ENCODE measurements at regions not wholly inside any gene's neighbourhood (a gene's known extent, or its start where the extent isn't known, plus 50 kb on each side); places are given as distances from the start of the nearest gene placed in this dataset.

DNA sequence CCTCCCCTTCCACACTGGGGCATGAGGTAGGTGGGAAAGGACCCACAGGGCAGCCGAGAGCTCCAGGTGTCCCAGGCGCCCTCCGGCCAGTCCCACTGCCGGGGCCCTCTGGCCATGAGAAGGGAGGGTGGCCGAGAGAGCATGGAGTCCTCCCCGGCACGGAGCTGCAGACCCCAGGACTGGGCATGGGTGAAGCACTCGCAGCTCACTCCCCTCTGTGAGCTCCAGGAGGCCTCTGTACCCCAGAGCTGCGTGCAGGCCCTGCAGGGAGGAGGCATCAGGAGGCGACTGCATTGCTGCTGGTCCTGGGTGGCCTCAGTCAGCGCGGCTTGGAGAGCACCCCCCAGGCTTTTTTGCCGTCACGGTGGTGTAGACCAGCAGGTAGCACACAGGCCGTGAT, 80.1 kb upstream of the TTC34 start:
- no peak for TF ChIP-seq EZH2phosphoT487 (IDR thresholded peaks at IDR 0.05; ENCODE audit: borderline replicate concordance, low read depth, low read length)
- TF ChIP-seq, protein P1, sequence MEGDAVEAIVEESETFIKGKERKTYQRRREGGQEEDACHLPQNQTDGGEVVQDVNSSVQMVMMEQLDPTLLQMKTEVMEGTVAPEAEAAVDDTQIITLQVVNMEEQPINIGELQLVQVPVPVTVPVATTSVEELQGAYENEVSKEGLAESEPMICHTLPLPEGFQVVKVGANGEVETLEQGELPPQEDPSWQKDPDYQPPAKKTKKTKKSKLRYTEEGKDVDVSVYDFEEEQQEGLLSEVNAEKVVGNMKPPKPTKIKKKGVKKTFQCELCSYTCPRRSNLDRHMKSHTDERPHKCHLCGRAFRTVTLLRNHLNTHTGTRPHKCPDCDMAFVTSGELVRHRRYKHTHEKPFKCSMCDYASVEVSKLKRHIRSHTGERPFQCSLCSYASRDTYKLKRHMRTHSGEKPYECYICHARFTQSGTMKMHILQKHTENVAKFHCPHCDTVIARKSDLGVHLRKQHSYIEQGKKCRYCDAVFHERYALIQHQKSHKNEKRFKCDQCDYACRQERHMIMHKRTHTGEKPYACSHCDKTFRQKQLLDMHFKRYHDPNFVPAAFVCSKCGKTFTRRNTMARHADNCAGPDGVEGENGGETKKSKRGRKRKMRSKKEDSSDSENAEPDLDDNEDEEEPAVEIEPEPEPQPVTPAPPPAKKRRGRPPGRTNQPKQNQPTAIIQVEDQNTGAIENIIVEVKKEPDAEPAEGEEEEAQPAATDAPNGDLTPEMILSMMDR (conservative IDR thresholded peaks at IDR 0.05; ENCODE audit: low read length) = no peak
